Skeletal muscle cell (primary cell): ENCODE measurements at regions not wholly inside any gene's neighbourhood (a gene's known extent, or its start where the extent isn't known, plus 50 kb on each side); places are given as distances from the start of the nearest gene placed in this dataset.

Source experiments
- DNase-seq: peaks from one replicate; pipeline ENCODE4 v3.0.0-alpha.2; 2010; ENCODE audit warnings: low read depth
- H3K4me3 ChIP-seq: 2 replicates; pipeline ENCODE4 v1.5.1; 2011; ENCODE audit warnings: low read depth, mild to moderate bottlenecking, control low read depth, low read length, moderate library complexity

DNA sequence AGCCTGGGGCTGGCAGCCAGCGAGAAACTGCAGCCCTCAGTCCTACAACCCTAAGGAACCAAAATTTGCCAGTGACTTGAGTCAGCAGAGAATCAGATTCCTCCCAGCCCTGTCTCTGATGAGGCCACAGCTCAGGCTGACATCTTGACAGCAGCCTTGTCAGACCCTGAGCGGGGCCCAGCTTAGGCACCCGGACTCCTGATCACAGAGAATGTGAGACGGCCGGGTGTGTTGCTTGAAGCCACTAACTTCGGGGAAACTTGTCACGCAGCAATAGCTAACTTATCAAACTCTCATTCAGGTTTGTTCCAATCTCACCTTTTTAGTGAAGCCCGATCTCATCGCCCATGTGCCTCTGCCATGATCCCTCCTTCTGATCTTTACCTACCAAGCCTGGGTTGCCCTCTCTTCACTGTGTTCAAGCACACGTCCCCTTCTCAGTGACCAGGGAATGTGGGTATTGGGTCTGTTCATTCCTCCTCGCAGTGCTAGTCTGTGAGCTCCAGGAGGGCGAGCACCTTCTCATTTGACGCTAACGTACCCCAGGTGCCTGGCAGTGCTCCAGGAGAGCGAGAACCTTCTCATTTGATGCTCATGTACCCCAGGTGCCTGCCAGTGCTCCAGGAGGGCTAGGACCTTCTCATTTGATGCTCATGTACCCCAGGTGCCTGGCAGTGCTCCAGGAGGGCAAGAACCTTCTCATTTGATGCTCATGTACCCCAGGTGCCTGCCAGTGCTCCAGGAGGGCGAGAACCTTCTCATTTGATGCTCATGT lies 280.7 kb downstream of the BRD1 start:
- DNase-seq: no peak
- no peak overlapping the region for H3K4me3 ChIP-seq

DNA sequence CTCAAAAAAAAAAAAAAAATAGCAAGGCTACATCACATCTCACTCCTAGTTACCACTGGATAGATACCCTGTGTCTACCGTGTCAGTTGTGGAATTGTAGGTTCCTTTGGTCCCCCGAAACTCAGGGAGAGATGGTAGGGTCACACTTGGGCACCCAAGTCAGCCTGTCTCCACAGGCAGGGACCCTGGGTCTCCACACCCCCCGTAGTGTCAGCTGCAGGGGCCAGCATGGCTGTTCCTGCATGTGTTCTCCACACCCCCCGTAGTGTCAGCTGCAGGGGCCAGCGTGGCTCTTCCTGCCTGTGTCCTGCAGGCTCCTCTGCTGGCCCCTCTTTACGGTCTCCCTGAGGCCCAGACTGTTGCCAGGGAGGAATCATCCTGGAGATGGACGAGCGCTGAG lies 282.1 kb downstream of the BRD1 start:
- no peak for DNase-seq
- no peak overlapping the region for H3K4me3 ChIP-seq

DNA sequence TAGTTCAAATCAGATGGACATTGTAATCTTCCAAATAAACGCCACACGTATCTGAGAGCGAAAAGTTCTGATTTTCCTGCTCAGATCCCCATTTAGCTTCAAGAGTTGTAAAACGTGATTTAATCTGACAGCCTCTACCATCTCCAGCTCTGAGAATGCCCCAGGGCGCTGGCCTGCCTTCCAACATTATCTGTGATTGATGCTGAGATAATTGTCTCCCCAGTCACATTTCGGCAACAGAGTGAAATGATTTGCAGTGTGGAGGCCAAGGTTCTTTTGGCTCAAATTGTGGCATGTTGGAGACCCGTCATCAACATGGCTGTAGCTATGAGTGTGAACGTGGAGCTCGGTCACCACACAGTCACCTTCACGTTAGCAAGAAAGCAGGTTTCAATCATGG lies 283.4 kb downstream of the BRD1 start:
- no peak for DNase-seq
- no peak overlapping the region for H3K4me3 ChIP-seq

DNA sequence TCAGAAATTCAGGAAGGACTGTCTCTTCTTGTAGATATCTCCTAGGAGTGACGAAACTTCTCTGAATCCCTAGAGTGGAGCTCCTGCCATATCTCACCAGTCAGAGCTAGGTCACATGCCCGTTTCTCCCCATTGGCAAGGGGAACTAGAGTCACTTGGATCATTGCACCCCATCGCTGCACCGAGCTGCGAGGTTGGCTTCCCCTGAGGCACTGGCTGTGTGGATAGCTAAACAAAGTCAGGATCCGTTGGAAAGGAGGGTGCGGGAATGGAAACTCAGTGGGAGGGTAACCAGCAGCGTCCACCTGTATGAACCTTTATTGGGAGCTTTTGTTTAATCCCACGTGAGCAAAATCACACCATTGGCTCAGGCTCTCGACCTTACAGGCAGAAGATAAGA lies 283.8 kb downstream of the BRD1 start:
- H3K4me3 ChIP-seq: no peak overlapping the region
- no peak for DNase-seq

DNA sequence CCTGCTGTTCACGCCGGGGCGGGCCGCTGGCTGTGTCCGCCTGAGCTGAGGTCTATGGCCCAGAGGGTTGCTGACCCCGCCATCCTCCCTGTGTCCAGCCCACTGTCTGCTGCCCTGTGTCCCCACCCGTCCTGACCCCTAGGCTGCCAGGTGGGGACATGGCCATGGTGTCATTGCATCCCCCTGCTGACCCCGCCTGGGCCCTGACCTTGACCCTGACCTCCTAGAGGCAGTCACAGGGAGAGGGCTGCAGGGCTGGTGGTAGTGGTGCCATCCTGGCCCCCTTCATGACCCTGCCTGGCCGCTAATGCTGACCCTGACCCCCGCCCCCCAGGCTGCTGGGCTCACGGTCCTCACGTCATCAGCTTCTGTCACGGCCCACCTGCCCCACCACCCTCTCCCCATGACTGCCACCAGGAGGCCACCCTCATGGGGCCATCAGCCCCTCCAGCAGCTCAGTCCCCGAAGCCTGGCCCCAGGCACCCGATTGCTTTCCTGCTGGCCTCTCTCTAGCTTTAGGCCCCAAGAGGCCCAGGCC lies 285.9 kb downstream of the BRD1 start:
- no peak overlapping the region for H3K4me3 ChIP-seq
- DNase-seq: no peak

DNA sequence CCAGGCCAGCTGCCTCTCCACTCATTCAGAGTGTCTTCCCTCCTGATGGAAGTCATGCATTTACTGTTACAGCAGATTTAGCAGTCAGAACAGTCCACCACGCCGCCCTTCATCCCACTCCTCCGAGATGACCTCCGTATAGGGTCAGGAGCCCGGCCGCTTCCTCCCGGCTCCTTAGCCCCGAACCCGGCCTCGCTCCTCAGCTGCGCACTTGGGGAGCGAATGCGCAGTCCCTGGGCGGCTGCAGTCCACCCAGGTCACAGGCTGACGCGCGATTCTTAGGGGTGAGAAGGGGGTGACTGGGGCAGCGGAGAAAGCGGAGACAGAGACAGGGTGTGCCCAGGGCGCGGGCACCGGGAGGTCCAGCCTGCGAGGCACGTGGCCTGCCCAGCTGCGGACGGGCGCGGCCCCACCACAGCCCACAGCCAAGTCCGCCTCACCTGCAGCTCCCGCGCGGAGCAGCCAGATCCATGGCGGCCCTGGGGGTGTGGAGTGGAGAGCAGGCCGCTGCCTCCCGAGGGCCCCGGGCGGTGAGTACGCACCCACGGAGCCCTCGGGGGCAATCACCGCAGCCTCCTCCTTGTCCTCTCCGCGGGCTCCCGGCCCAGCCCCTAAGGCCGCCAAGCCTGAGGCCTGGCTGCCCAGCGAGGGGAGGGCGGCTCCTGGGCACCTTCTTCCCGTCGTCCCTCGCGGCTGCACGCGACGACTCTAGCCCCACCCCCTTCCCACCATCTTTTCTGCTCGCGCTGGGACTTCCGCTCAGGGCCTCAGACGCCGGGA lies 286.6 kb downstream of the BRD1 start:
- no peak for DNase-seq
- no peak overlapping the region for H3K4me3 ChIP-seq

DNA sequence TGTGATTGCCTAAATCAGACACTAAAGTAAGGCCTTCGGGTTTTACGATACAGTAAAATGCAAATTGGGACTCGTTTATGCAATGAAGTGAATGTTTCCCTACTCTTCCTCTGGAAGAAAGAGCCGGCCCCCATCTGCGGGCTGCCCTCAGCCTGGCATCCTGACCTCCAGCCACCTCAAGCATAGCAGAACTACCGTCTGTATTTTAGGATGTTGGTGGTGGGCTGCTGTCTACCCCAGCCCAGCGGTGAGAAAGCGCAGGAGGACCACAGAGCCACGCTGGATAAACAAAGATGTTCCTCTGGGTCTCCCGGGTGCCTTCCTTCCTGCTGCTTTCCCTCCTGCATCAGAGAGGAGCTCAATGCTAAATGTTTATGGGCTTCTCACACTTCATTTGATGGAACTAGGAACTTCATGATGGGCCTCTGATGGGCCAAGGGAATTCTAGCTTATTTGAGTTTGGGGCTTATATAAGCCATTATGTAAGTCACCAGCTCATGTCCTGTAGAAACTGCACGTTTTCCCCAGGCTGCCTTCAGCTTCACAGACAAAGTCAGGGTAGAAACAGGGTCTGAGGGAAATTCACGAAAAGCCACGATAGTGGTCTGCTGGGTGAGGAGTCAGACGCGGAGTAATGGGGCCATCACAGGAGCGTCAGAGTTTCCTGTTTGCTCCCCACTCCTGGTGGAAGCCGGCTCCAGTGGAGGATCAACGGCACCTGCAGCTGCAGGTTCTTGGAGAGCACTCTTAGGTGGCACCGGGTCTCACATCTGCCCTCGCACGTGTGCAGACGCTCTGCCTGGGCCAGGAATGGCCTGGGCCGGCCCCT lies 287.4 kb downstream of the BRD1 start:
- no peak overlapping the region for H3K4me3 ChIP-seq
- DNase-seq: no peak

DNA sequence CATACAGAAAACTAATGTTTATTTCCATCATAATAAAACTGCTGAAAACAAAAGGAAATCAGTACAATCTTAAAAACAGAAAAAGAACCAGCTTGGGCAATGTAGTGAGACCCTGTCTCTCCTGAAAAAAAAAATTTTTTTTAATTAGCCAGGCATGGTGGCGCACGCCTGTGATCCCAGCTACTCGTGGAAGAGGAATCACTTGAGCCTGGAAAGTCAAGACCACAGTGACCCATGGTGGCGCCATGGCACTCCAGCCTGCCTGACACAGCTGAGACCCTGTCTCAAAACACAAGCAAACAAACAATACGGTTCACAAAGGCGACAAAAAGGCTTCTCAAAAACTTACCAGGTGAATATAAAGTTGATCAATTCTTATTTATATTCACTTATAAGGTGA lies 289.7 kb downstream of the BRD1 start:
- no peak overlapping the region for H3K4me3 ChIP-seq
- DNase-seq: no peak

DNA sequence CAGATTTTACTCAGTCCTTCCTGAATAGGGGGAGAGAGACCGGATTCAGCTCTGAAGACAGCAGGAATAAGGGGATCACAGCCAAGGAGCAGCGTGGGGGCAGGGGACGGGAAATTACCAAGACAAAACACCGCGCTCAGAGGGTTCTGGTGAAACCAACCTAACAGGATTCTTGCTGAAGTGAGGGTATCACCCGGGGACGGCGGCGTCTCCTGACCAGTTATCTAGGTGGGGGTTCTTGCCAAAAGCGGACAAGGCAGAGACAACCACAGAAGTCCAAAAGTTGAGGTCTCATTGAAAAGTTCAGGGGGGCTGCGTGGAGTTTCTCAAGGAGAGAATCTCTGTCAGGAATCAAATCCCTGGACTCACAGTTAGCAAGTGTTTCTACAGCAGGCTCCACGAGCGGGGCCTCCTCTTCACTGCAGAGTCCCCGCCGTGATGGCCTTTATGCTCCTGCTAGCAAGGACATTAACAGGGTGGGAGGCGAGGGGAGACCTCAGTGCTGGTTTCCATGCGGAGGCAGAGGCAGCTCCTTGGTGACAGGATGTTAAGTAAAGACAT lies 291.0 kb downstream of the BRD1 start:
- no peak for DNase-seq
- H3K4me3 ChIP-seq: no peak overlapping the region

DNA sequence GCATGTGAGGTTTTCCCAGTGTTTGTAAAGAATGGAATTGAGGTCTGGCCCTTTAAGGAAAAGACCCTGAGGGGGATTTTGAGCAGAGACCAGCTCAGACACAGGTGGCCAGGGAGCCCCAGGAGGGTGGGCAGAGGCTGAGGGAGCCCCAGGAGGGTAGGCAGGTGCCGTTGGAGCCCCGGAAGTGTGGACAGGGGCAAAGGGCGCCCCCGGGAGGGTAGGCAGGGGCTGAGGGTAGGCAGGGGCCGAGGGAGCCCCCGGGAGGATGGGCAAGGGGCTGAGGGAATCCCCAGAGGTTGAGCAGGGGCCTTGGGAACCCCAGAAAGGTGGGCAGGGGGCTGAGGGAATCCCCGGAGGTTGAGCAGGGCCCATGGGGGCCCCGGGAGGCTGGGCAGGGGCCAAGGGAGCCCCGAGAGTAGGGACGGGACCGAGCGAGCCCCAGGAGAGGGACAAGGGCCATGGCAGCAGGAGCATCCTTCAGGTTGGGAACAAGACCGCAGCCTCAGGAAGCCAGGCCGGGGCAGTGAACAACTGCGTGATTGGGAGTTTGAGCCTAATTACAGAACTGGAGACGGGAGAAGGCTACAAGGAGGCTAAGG lies 292.0 kb downstream of the BRD1 start:
- DNase-seq: no peak
- no peak overlapping the region for H3K4me3 ChIP-seq

DNA sequence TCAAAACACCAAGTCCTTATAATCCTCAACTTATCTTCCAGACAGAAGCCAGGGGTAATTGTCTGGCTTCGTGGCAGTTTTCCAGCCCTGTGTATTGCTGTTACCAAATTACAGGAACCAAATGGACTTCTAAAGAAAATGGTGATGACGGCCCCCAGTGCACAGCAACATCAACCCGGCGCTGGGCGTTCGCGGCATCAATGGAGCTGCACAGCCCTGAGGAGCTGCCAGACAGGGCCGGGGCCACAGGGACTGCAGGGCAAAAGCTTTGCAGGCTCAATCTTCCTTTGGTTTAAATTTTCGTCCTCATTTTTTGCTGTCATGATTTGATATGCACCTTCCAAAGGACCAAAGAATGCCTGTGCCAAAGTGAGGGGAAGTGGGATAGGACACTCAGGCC lies 292.5 kb downstream of the BRD1 start:
- no peak for DNase-seq
- no peak overlapping the region for H3K4me3 ChIP-seq

DNA sequence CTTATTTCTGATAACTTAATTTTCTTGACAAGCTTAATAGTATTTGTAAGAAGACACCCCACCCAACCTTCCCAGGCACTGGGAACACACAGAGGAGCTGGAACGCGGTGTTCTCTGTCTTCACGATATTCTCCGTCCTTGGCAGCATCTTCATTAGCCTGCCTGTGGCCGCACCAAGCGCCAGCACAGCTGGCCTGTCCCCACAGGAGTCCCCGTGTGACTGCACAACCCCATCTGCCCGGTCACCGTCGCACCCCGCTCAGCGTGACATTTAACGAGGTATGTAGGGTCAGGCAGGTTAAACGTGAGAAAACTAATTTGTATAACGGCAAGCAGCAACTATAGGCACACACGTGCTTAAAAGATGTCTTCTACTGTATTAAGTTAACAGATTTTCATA lies 293.3 kb downstream of the BRD1 start:
- no peak overlapping the region for H3K4me3 ChIP-seq
- DNase-seq: no peak

DNA sequence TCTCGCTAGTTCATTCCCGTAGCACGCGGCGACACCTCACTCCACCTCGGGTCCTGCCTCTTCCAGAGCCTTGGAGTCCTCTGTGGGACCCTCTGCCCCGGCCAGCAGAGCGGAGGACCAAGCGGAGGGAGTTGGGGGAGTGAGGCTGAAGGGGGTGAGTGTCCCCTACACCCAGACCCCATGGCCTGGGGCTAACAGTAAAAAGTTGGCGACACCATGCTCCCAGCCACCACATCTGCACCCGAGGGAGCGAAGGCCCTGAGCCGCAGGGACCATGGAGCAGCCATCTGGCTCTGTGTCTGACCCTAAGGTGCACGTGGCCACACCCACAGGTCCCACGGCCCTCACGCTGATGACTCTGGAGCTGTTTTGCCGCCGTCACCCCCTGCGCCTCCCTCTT lies 293.8 kb downstream of the BRD1 start:
- no peak for DNase-seq
- H3K4me3 ChIP-seq: no peak overlapping the region

DNA sequence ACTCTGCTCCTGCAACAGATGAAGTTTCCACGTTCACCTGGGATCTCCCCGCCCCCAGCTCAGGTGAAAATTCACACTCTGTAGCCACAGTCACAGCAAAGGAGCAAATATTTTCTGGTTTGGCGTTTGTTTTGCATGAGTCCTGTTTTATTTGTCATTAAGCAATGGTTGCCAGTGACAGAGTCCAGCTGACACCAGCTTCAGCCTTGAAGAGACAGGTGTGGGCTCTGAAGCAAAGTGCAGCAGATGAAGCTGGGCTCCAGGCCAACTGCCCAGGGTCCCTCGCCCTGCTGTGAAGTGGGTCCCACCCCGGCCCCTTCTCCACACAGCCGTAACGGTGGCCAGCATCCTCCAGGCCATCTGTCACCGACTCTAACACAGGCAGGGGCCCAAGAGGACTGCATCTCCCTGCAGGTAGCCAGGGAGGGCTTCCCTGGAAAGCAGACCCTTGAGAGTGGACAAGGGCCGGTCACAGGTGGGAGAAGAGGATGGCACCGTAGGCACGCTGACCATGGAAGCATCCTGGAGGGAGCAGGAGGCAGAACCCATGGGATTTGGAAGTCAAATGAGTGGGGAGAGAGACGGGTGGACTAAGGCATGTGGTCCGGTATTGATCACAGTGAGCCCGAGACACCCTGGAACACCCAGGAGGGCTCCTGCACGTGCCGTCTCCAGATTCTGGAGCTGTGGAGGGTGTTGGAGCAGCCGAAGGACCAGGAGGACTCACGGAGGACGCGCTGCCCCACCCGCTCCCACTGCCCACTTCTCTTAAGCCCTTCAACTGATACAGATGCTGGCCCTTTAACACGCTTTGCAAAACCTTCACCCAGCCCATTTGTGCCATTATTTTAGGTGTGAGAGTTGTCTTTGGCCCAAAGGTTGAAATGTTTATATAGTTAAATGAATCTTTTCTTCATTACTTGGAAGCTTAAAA lies 294.5 kb downstream of the BRD1 start:
- DNase-seq: no peak
- no peak overlapping the region for H3K4me3 ChIP-seq

DNA sequence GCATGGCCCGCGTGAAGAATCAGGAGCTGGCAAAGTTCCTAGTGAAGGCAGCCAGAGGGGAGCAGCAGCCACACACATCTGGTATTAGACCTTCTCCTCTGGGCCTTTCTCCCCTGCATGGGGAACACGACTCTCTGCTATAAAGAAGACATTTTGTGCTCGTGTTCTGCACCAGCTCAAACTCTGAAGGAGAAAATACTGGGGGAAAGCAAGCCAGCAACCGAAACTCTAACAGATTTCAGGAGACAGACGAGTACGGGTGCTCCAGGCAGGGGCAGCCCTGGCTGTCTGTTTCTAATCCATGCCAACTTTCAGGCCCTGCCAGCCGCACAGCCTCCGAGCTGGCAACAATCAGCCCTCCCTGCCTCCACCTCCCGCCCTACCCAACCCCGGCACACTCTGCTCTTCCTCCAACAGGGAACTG lies 296.3 kb downstream of the BRD1 start:
- no peak overlapping the region for H3K4me3 ChIP-seq
- no peak for DNase-seq

DNA sequence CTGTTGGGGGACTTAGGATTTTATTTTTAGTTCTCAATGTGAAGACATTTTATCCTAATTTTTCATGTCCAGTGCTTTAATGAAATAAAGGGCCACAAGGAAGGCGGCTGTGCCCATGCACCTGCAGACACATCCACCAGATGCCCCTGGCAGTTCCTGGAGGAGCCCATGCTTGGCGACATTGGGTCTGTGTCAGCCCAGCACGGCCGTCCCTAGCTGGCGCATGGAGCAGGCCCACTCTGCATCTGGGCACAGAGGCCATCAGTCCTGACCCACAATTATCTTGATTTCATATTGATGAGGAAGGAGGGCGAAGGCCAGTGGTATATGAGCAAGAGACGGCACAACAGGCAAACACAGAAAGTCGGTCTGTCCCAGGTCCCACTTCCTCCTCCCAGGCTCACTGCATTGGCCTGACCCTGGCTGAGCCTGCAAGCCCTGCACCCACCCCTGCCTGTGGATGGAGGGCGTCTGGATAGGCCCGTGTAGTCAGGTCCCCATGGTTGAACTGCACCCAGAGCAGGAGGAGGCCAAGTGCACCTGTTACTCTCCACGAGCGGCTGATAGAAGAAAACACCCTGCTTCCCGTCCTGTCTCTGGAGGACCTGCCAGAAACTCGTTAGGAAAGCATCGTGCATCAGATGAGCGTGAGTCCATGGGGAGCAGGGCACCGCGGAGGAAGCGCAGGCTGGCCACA lies 296.9 kb downstream of the BRD1 start:
- DNase-seq: no peak
- H3K4me3 ChIP-seq: no peak overlapping the region

DNA sequence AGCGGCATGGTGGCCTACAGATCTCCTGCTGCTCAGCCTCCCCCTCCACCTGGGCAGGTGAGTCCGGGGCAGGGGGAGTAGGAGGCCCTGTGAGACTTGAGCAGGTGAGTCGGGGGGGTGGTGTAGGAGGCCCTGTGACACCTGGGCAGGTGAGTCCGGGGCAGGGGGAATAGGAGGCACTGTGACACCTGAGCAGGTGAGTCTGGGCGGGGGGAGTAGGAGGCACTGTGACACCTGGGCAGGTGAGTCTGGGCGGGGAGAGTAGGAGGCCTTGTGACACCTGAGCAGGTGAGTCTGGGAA lies 299.3 kb downstream of the BRD1 start:
- no peak for DNase-seq
- no peak overlapping the region for H3K4me3 ChIP-seq
